H7 (cell line): ENCODE measurements at regions not wholly inside any gene's neighbourhood (a gene's known extent, or its start where the extent isn't known, plus 50 kb on each side); places are given as distances from the start of the nearest gene placed in this dataset.
"Not testable (repeated sequence)": the region's sequence is repeated elsewhere in the genome, so short reads cannot be mapped to it uniquely, and the experiment has no call there.

Experiments
- DNase-seq: peaks from one replicate; pipeline ENCODE4 v3.0.0; 2012
- H3K27me3 ChIP-seq: 2 replicates; pipeline ENCODE4 v1.6.0; 2011; ENCODE audit warnings: mild to moderate bottlenecking, low read length; ENCODE audit not compliant: control insufficient read depth, insufficient read depth
- H3K36me3 ChIP-seq: replicated peaks from 2 replicates; pipeline ENCODE4 v1.5.1; 2011; ENCODE audit warnings: low read length; ENCODE audit not compliant: control insufficient read depth, insufficient read depth
- H3K4me3 ChIP-seq: 2 replicates; pipeline ENCODE4 v1.5.1; 2011; ENCODE audit warnings: low read depth, mild to moderate bottlenecking, control low read depth, low read length, moderate library complexity; ENCODE audit not compliant: insufficient read depth

DNA sequence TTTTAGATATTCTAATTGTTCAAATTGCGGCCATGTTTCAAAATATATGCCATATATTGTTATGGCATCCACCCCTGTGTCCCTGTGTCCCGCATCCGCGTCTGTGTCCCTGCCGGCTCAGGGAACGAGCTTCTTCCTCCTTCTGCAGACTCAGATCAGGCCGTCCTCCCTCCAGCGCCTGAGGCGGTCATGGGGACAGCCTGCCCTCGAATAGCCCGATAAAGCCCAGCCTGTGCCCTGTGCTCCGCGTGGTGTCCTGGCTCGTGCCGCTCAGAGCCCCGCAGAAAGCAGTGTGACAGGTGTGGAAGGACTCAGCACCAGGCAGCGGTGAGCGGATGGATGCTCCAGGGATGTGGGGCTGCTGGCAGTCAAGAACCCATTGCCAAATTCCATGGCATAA, 663.4 kb upstream of the DEFB115 start:
- H3K4me3 ChIP-seq = no peak overlapping the region
- DNase-seq = peak; percentile 39
- no peaks in the 10 kb centered on the region for H3K36me3 ChIP-seq
- H3K27me3 ChIP-seq = no peaks in the 10 kb centered on the region

DNA sequence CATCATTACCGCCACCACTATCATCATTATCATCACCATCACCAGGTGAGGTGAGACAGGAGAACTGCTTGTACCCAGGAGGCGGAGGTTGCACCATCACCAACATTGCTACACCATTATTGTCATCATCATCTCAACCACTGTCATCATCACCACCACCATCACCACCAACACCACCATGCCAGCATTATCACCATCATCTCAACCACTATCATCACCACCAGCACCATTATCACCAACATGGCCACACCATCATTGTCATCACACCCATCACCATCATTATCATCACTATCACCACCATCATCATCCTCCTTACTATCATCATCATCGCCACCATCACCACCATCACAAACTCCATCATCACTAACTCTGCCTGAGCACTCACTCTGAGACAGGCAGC, 661.8 kb upstream of the DEFB115 start:
- H3K4me3 ChIP-seq = no peak overlapping the region
- H3K27me3 ChIP-seq = no peaks in the 10 kb centered on the region
- H3K36me3 ChIP-seq = no peaks in the 10 kb centered on the region
- no peak for DNase-seq

DNA sequence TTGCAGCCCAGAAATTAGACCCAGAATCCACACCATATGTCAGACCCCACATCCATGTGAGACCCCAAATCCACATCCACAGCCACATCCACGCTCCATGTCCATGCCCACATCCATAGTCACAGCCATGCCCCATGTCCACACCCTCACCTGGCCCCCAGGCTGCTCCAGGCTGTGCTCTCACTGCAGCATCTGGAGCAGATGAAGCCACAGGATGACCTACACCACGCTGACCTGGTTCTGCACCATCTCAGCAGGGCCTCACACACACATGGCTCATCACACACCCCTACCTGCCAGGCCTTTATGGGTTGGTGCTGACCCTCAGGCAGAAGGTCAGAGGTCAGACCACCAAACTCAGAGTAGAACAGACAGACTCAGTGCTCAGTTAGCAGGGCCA, 660.0 kb upstream of the DEFB115 start:
- not testable (repeated sequence) for DNase-seq, H3K4me3 ChIP-seq

DNA sequence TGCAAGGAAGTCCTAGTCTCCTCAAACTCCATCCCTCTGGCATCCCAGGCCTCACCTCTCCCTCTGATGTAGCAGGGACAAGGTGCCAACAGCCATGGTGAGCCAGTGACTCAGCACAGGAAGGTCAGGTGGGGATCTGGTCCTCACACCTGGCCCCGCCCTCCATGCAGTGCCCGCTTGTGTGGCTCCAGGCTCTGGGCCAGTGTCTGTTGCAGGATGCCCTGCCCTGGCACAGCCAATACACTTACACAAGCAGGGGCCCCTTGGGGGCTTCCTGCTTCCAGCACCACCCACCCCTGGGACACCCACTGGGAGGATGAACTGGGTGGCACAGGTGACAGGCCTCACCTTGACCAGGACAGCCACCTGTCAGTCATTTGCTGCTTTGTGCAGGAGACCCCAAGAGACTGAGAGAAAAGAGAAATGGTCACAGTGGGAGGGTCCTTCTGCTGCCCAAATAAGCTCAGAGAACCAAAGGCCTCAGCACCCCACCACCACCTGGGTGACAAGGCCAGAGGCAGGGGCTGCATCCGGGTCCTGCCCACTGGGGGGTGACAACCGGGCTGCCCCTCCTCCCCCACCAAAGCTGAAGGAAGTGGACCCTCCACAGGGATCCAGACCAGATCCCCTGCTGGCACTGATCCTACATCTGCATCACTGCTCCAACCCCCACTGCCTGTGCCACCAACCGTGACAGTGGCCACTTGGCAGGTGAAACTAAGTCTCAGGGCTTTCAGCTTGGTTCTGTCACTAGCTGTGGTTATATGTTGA, 658.8 kb upstream of the DEFB115 start:
- Histone ChIP-seq H3K4me3 (no peak overlapping the region), H3K27me3 (no peaks in the 10 kb centered on the region), H3K36me3 (no peaks in the 10 kb centered on the region)
- DNase-seq = no peak

More for the DNA sequence above, 660.0 kb upstream of the DEFB115 start:
- not testable (repeated sequence) for H3K36me3 ChIP-seq, H3K27me3 ChIP-seq

DNA sequence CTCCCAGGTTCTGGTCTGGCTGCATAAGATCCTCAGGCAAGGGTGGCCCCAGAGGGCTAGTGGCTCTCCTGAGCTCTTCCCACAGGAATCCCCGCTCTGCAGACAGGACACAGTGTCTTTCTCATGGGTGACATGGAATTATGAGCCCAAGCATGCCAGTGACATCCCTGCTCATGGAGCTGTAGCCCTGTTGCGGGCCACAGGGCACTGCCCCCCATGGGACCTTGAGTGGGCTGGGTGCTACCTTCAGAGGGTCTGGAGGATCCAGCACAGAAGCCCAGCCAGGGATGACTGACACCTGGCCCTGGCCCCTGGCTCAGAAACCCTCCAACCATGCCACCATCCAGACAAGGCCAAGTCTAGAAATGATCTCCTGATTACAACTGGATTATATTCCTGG, 657.5 kb upstream of the DEFB115 start:
- no peaks in the 10 kb centered on the region for H3K27me3 ChIP-seq
- H3K4me3 ChIP-seq = no peak overlapping the region
- no peak for DNase-seq
- H3K36me3 ChIP-seq = no peaks in the 10 kb centered on the region

DNA sequence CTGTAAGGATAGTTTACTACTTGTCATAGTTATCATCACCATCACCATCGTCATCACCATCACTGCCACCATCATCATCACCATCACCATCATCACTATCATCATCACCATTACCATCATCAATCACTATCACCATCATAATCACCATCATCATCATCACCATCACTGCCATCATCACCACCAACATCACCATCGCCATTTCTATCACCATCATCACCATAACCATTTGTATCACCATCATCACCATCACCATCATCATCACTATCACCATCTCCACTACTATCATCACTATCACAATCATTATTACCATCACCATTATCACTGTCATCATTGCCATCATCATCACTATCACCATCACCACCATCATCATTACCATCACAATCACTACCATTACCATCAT, 655.5 kb upstream of the DEFB115 start:
- Histone ChIP-seq H3K27me3 (no peaks in the 10 kb centered on the region), H3K36me3 (no peaks in the 10 kb centered on the region), H3K4me3 (no peak overlapping the region)
- no peak for DNase-seq

DNA sequence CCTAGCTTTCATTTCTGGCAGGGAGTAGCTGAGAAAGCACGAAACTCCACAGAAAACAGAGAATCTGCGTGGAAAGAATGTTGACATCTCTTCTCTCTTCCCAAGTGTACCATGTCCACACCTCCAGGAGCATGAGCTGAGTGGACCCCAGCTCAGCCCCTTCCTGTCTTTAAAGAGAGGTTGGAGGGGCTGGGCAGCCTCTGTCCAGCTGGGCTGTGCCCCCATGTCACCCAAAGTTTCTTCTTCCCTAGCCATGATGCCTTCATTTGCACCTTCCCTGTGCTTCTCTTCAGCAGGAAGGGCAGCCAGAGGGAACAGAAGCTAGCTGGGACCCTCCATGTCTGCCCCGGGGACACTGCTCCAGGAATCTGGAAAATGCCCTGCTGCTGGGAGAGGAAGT, 655.0 kb upstream of the DEFB115 start:
- Histone ChIP-seq H3K27me3 (no peaks in the 10 kb centered on the region), H3K4me3 (no peak overlapping the region), H3K36me3 (no peaks in the 10 kb centered on the region)
- DNase-seq = no peak

DNA sequence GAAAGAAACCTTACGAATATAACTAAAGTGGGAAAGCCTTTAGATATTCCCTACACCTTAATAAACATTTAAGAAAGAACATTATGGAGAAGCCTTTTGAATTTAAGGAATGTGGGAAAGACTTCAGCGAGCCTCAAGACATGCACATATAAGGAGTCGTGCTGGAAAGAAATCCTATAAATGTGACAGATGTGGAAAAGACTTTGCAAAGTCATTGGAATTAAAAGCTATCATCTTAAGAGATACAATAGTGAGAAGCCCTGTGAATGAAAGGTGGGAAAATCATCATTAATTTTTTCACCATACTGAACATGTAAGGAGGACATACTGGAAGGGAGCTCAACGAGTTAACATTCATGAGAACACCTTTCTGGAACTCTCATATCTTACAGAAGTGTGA, 650.5 kb upstream of the DEFB115 start:
- Histone ChIP-seq H3K36me3 (no peaks in the 10 kb centered on the region), H3K4me3 (no peak overlapping the region), H3K27me3 (no peaks in the 10 kb centered on the region)
- no peak for DNase-seq

DNA sequence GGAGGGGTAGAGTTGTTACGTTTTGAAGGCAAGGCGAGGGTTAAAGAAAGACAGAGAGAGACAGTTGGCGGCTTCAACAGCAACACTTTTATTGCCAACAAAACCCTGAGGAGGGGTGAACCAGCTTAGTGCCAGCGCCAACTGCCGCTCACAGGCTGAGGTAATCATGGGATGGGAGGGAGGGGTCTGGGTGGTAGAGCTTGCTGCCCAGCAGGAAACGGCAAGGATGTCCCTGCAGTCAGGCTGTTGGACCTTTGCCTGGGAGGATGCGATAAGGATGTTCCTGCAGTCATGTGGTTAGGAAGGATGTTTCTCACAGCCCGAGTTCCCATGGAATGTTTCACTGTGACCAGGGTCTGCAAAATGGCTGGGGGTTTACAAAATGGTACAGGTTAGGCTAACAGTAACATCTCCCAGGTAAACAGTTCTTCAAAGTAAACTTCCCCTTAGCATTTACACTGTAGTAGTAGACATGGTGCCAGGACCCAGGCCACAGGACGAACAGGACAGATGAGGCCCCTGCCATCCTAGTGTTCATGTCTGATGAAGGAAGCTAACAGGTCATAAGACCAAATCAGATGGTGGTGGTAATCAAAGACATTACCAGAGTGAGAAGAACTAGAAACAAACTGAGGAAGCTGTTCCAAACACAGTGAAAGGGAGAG, 647.3 kb upstream of the DEFB115 start:
- H3K36me3 ChIP-seq = no peaks in the 10 kb centered on the region
- DNase-seq = no peak
- no peaks in the 10 kb centered on the region for H3K27me3 ChIP-seq
- no peak overlapping the region for H3K4me3 ChIP-seq

DNA sequence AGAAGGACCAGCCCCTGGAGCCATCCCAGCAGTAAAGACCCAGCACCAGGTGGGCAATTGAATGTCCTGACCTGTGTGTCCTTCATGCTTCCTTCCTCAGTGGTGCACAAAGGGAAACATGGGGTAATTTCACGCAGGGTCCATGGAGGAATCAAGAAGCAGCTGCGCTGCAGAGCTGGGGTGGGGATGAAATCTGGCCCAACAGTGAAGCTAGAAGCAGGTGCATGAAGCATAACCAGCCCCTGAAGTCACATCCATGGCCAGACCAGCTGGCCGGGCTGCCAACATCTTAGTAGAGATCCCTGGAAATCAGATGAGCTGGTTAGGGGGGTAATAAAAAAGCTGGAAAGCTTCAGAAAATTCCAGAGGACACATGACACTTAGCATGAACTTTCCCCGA, 646.7 kb upstream of the DEFB115 start:
- no peak overlapping the region for H3K4me3 ChIP-seq
- no peaks in the 10 kb centered on the region for H3K36me3 ChIP-seq
- no peak for DNase-seq
- no peaks in the 10 kb centered on the region for H3K27me3 ChIP-seq

DNA sequence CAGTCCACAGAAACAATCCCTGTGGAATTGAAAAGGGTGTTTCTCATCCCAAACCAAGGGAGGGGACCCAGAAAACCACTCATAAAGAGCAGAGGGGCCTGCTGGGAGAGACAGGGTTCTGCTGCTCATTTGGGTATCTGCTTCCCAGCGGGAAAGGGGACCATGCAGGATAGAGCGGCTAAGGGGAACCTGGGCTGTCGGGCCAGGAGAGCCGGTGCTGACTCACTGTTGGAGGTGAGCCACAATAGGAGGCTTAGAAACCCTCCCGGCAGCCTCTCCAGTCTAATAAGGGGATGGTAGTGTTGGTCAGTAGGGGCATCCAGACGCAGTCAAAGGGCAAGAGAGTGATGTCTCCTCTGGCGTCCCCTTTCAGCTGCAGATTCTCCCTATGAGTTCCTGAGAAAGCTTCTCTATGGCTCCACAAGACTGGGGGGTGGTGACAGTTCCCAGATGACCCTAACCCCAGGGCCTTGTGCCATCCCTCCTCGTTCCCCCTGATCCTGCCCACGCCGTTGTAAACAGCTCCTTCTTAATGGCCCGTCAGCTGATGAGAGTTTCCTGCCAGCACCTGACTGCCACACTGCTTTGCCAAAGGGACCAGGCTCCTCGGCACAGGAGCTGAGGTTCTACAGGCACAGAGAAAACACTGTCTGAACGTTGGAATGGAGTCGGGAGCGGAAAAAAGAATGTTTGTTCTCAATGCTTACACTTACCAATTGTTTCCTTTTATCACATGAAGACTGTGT, 646.1 kb upstream of the DEFB115 start:
- Histone ChIP-seq H3K4me3 (no peak overlapping the region), H3K27me3 (no peaks in the 10 kb centered on the region), H3K36me3 (no peaks in the 10 kb centered on the region)
- DNase-seq = no peak

DNA sequence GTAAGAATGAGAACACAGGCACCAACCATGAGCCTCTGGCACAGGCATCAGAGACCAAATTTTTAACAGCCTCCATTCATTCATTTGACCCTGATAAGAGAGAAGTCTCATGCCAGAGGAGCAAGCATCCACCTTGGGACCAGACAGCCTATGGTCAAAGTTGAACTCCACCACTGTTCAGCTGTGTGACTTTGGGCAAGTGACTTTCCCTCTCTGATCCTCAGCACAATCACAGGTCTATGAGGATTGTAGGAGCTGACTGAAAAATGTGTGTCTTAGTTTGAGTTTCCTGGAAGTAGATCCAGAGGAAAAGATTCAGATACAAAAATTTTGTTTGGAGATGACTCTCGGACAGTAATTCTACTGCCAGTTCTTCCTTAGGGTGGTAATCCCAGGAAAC, 645.1 kb upstream of the DEFB115 start:
- no peak overlapping the region for H3K4me3 ChIP-seq
- DNase-seq = no peak

DNA sequence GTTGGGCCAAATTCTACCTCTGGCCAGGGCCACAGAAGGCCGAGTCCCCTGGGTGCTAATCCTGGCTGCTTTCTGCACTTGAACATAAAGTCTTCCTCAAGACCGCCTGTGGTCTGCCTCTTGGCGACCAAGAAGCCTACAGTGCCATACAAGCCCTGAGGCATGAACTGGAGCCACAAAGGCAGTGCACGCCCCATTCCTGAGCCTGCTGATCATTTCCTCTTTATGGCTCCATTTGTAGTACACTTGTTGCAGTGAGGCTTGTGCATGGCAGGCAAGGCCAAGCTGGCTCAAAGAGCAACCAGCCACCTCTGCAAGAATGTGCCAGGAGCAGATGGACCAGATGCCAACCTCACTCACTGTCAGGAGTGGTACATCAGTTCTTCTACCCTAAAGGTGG, 636.1 kb upstream of the DEFB115 start:
- not testable (repeated sequence) for H3K36me3 ChIP-seq, DNase-seq

More for the DNA sequence above, 645.1 kb upstream of the DEFB115 start:
- no peaks in the 10 kb centered on the region for H3K36me3 ChIP-seq
- no peaks in the 10 kb centered on the region for H3K27me3 ChIP-seq

DNA sequence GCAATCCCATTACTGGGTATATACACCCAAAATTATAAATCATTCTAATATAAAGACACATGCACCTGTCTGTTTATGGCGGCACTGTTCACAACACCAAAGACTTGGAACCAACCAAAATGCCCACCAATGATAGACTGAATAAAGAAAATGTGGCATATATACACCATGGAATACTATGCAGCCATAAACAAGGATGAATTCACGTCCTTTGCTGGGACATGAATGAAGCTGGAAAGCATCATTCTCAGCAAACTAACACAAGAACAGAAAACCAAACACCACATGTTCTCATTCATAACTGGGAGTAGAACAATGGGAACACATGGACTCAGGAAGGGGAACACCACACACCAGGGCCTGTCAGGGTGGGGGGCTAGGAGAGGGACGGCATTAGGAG, 633.2 kb upstream of the DEFB115 start:
- not testable (repeated sequence) for DNase-seq, H3K4me3 ChIP-seq, H3K27me3 ChIP-seq, H3K36me3 ChIP-seq

More for the DNA sequence above, 636.1 kb upstream of the DEFB115 start:
- not testable (repeated sequence) for H3K4me3 ChIP-seq, H3K27me3 ChIP-seq

DNA sequence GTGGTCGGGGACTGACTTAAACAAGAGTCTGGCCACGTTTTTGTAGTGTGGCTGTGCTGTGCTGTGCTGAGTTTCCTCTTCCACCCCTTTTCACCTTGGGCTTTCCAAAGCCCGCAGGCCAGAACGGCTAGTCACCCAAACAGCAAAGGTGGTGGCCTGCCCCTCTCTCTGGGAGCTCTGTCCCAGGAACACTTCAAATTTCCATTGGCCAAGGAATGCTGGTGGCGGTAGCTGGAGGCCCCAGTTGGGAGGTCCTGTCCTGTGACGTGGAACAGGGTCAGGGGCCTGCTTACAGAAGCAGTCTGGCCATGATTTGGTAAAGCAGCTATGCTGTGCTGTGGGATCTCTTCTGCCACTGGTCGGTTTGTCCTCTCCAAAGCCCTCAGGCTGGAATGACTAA, 628.1 kb upstream of the DEFB115 start:
- DNase-seq, H3K27me3 ChIP-seq, H3K4me3 ChIP-seq, H3K36me3 ChIP-seq: not testable (repeated sequence)
